ENCODE measurements at regions not wholly inside any gene's neighbourhood (a gene's known extent, or its start where the extent isn't known, plus 50 kb on each side); places are given as distances from the start of the nearest gene placed in this dataset.

- Histone ChIP-seq H3K4me3 (no peak overlapping the region), H3K36me3 (no peaks in the 10 kb centered on the region), H3K27me3 (no peaks in the 10 kb centered on the region), H3K9me3 (no peaks in the 10 kb centered on the region), H3K27ac (no peak overlapping the region), H3K4me1 (no peaks in the 10 kb centered on the region)
- WGBS, 2 donors = 68 to 88% methylated on average over 3 of the region's 3 CpGs
- no peak for TF ChIP-seq POLR2A (IDR thresholded peaks at IDR 0.05)
- no peak for TF ChIP-seq CTCF (IDR thresholded peaks at IDR 0.05)
- intact Hi-C loops (cut with DNase I) = no loop called here
- DNase-seq = no peak
Observed at GRCh38 chr3:31135546-31135945, 241.1 kb upstream of the GADL1 start.

GRCh38 chr3:31137718-31138465, 243.4 kb upstream of the GADL1 start:
- intact Hi-C loops (cut with DNase I) = no loop called here
- Histone ChIP-seq H3K27me3 (no peaks in the 10 kb centered on the region), H3K36me3 (no peaks in the 10 kb centered on the region), H3K9me3 (no peaks in the 10 kb centered on the region), H3K27ac (no peak overlapping the region), H3K4me1 (peaks cover 0 to 9% (median 0%) of the 10 kb centered on the region in 3 donors), H3K4me3 (no peak overlapping the region)
- TF ChIP-seq POLR2A (IDR thresholded peaks at IDR 0.05) (no peak), CTCF (IDR thresholded peaks at IDR 0.05) (no peak)
- 47 to 62% methylated on average over 4 of the region's 4 CpGs for WGBS, 2 donors
- DNase-seq = no peak

- no peaks in the 10 kb centered on the region for H3K36me3 ChIP-seq
- H3K4me3 ChIP-seq = no peak overlapping the region
- H3K27me3 ChIP-seq = no peaks in the 10 kb centered on the region
- H3K4me1 ChIP-seq = peaks cover 0 to 9% (median 0%) of the 10 kb centered on the region in 3 donors
- TF ChIP-seq POLR2A (IDR thresholded peaks at IDR 0.05) = no peak
- no peak for TF ChIP-seq CTCF (IDR thresholded peaks at IDR 0.05)
- no peak for DNase-seq
- H3K27ac ChIP-seq = no peak overlapping the region
- H3K9me3 ChIP-seq = no peaks in the 10 kb centered on the region
- intact Hi-C loops (cut with DNase I) = no loop called here
Observed at GRCh38 chr3:31140470-31140869, 246.0 kb upstream of the GADL1 start.

- H3K4me1 ChIP-seq = peaks cover 0 to 9% (median 0%) of the 10 kb centered on the region in 3 donors
- H3K27ac ChIP-seq = no peak overlapping the region
- DNase-seq = no peak
- H3K4me3 ChIP-seq = no peak overlapping the region
- TF ChIP-seq CTCF (IDR thresholded peaks at IDR 0.05) = no peak
- no peak for TF ChIP-seq POLR2A (IDR thresholded peaks at IDR 0.05)
- intact Hi-C loops (cut with DNase I) = no loop called here
- H3K36me3 ChIP-seq = no peaks in the 10 kb centered on the region
- H3K9me3 ChIP-seq = peaks cover 0 to 2% (median 1%) of the 10 kb centered on the region in 3 donors
- no peaks in the 10 kb centered on the region for H3K27me3 ChIP-seq
Observed at GRCh38 chr3:31142139-31142538, 247.7 kb upstream of the GADL1 start.

GRCh38 chr3:31142543-31142942, 248.1 kb upstream of the GADL1 start:
- TF ChIP-seq CTCF (IDR thresholded peaks at IDR 0.05) (no peak), POLR2A (IDR thresholded peaks at IDR 0.05) (no peak)

More at GRCh38 chr3:31142543-31142942, 248.1 kb upstream of the GADL1 start:
- no peak overlapping the region for H3K4me3 ChIP-seq
- DNase-seq = no peak
- no peaks in the 10 kb centered on the region for H3K27me3 ChIP-seq
- H3K4me1 ChIP-seq = peaks cover 0 to 9% (median 0%) of the 10 kb centered on the region in 3 donors
- no peak overlapping the region for H3K27ac ChIP-seq
- no peaks in the 10 kb centered on the region for H3K36me3 ChIP-seq
- intact Hi-C loops (cut with DNase I) = no loop called here
- WGBS, 2 donors = 72 to 75% methylated on average over 3 of the region's 3 CpGs
- peaks cover 0 to 6% (median 5%) of the 10 kb centered on the region in 3 donors for H3K9me3 ChIP-seq

Data from esophagus squamous epithelium (tissue), 5 donors.